GM19468 (cell line): ENCODE measurements at regions not wholly inside any gene's neighbourhood (a gene's known extent, or its start where the extent isn't known, plus 50 kb on each side); places are given as distances from the start of the nearest gene placed in this dataset.

Experiments used
- ATAC-seq: cut with Tn5 transposase; IDR thresholded peaks from one replicate; pipeline ENCODE4 v1.9.1; 2021; ENCODE audit warnings: mild to moderate bottlenecking, moderate library complexity, moderate number of reproducible peaks; ENCODE audit not compliant: unreplicated experiment; ENCODE audit errors: extremely low read depth

DNA sequence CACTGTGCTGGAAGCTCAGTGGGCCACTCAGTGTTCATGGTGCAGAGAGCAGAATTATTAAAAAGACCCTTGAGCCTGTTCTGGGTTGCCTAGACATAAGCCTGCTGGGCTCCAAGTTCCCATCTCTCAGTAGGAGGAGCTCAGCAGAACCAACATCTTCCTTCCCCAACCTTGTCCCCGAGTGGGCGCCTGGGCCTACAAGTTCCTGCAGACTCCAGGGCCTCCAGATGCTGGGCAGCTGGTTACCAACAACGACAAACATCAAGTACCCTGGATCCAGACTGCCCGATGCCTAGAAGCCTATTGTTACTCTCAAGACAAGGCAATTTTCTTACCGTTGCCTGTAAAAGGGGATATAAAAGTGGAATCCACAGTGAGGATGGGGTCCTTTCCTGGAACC lies 214.2 kb downstream of the HAUS1 start:
- ATAC-seq, result no peak

DNA sequence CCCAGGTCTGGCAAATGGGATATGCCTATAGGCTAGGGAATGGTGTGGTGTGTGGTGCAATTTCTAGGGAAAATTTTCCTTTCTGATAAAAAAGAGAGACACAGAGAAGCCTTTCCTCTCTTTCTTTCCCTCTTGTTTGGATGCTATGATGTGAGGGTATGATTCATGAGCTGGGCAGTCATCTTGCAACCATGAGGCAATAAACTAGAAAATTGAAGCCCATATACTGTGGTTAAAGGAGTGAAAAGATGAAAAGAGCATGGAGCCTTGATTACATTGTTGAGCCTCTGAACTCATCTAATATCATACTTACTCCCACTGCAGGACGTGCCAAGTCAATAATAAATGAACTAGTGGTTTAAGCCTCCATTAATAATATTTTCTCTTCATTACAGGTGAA lies 215.6 kb downstream of the HAUS1 start:
- ATAC-seq, result no peak

DNA sequence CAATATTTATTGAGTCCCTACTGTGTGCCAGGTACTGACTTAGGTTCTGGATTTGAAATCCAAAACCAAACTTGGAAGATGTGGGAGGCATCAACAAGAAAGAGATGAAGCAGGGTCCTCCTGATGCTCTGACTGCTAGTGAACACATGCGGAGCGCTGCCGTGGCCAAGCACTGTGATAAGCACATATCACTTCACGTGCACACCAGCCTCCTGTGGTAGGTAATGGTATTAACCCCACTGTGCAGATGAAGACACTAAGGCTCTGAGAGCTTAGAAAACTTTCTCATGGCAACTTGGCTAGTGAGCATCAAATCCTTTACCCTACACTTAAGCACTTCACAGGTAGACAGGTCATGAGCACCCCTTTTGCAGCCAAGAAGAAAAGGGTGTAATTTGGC lies 216.1 kb downstream of the HAUS1 start:
- no peak for ATAC-seq

DNA sequence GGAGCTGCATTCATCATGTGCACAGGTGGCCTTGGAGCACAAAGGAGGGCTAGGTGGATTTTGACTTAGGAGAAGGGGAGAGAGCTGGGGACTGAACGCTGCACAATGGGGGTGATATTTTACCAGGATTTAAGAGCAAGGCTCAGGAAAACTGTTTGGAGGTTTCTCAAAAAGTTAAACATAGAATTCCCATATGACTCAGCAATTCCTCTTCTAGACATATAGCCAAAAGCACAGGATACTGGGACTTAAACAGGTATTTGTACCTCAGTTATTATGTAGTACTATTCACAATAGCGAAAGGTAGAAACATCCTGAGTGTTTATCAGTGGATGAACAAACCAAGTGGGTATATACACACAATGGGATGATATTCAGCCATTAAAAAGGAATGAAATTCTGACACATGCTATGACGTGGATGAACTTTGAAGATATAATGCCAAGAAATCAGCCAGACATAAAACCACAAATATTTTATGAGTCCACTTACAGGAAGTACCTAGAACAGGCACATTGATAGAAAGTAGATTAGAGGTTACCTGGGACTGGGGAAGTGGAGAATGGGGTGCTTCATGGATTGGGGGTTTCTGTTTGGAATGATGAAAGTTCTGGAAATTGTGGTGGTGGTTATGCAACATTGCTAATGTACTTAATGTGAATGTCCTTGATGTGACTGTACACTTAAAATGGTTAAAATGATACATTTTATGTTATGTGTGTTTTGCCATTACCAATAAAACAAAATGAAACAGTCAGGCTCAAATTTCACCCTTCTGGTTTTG lies 216.9 kb downstream of the HAUS1 start:
- no peak for ATAC-seq

DNA sequence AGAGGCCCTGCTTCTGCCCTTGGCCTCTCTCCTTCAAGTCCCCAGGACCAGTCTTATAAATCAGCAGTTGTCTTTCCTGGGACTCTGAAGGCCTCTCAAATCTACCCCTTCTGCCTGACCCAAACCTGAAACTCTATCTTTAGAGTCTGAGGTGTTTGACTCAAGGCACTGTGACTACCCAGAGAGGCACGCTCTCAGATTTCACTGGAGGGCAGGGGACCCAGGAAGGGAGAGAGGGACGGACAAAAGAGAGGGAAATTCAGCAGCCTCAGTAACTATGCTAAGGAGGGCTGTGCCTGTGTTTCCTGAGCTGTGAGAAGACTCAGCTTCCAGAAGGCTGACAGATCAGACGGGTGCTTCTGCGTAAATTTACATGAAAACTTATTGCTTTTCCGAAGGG lies 217.8 kb downstream of the HAUS1 start:
- no peak for ATAC-seq

DNA sequence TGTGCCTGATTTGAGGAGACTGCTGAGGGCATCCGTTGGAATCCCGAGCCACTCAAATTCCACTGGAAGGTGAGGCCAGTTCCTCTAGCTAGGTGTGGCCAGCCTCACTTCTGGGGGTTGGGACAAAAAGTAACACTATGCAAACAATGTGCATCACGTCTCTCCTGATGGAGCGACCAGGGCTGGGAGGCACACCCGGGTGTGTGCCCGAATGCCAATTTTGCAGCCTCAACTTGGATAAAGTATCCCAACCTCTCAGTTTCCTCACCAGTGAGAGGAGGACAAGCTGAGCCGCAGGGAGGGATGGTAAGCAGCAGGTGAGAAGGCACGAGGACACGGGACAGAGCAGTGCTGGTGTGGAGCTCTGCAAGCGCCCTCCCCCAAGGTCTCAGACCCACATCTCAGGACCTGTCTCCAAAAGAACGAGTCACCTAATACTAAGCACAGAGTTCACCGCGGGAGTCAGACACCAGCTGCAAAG lies 218.3 kb downstream of the HAUS1 start:
- ATAC-seq, result no peak

DNA sequence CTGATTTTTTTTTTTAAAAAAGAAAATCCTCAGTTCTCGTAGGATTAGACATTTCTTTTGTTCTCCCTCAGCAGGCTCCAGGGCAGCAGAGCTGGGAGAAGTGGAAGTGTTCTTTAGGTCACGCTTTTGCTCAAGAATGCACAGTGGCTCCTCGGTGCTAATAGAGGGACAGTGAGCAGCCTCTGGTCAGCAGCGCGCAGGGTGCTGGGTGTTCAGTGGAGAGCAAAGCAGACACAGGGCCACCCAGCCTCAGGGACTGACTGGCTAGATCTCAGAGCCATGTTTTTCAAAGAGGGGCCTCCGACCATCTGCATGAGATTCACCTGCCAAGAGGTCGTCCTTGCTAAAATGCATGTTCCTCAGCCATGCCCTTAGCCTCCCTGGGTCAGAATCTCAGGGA lies 218.8 kb downstream of the HAUS1 start:
- ATAC-seq, result no peak

DNA sequence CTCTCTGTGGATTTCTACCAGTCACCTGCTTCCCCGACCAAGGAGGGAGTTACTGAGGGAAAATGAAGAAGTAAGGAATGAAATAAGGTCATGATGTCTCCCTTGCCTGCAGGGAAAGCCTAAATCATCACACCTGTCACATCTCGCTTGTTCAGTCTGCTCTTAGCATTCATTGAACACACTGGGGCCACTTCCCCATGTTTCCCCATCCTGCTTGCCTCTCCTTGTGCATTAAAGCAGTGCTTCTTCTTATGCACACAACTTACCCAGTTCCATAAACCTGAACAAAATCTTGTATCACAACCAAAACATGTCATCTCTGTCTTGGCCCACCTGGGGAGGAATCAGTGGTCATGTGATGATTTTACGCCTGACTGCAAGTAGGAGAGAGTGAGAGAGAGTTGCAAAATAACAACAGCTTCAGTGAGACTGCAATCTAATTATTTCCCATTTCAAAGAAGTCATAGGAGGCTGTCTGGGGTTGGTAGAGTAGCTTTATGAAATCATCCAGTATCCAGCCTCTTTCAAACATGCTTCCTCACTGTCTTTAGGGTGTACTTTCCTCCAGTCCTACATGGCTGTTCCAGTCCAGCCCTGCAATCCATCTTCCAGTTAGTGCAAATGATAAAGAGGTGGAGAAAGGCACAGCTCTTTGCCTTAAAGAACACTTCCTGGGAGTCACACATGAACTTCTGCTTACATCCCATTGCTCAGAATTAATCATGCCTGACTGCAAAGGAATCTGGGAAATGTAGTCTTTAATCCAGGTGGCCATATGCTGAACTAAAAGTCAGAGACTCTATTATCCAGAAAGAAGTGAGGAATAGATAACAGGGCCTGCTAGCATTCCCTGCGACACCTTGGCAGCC lies 220.1 kb downstream of the HAUS1 start:
- no peak for ATAC-seq

DNA sequence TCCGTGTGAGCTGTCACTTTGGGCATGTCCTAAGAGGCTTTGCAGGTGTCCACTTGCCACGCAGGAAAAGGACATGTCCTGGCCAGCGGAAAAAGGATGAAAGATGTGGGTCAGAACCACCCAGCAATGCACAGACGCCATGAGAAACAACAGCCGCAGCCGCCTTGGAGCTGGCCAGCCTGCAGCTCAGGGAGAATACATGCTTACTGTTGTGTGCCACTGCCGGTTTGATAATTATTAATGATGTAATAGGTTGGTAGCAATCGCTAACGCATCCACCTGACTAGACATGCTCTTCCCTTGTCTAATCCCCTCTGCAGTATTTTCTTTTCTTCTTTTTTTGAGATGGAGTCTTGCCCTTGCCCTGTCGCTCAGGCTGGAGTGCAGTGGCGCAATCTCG lies 221.7 kb downstream of the HAUS1 start:
- ATAC-seq, result no peak

DNA sequence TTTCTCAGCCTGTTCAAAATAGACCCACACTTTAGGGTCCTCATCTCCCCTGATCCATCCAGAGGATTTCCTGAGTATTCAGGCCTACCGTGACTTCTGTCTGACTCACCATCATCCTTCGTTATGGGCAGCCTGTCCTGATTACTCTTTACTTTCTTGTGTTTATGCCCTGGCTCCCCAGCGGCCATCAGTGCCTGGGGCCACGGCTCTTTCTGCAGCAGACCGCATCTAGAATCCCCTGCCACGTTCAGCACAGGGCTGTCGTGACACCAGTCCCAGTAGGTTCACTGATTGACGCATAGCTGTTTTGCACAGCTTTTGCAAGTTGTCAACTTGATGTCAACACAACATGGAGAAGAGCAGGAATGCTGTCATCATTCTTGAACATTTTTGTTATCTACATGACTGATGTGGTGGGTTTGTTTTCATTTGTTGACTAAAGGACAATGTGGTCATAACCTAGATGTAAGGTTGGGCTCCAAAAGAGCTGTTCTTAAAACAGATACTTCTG lies 225.6 kb downstream of the HAUS1 start:
- no peak for ATAC-seq

DNA sequence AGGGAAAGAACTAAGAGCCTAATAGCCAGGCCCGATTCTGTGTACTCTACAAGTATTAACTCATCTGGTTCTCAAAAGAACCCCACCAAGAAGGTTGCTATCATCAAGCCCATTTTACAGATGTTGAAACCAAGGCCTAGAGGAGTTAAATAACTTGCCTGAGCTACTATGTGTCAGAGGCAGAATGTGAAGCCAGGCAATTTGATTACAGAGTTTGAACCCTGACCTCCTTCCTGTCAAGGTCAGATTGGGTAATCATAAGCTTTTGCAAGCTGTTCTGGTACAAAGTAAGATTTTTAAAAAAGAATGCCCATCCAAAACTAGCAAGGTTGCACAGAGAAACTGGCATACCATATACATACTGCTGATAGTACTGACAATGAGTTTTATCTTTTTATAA lies 227.1 kb downstream of the HAUS1 start:
- ATAC-seq, result no peak

DNA sequence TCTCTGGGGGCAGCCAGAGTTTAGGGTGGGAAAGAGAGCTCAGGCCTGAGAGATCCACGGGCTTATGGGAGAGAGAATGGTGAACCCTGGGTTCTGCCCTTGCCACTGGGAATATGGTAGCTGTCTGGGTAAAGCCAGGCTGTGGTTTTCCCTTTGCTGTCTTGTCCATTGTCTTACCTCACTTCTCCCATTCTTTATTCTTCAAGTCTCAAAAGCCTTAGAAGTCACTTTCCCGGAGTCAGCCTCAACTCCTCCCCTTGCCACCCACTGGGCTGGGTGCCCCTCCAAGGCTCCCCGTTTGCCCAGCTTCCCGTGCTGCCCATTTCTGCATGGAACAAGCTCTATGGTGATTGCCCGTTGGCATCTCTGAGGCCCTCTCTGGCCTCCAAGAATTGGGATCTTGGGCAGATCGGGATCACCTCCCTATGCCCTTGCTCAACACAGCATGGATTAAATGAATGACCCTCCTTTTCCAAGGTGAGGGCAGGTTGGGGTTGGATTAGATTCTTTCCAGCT lies 228.2 kb downstream of the HAUS1 start:
- no peak for ATAC-seq

DNA sequence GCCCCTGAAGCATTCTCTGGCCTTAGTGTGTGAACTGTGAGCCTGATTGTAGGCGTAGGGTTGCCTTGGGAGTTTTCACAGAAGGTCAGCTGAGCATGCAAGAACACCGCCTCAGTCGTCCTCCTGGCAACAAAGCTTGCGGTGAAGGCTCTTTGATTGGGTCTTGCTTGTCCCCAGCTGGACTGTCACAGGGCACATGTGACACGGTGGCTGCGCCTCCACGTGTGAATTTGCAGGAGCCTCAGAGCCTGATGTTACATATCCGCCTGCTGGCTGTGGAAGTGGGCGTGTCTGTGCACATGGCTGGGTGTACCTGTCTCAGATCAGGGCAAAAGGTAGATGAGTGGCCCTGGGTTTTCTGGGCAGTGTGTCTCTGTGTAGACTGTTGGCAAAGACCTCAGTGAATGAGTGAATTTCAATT lies 228.7 kb downstream of the HAUS1 start:
- ATAC-seq, result no peak

DNA sequence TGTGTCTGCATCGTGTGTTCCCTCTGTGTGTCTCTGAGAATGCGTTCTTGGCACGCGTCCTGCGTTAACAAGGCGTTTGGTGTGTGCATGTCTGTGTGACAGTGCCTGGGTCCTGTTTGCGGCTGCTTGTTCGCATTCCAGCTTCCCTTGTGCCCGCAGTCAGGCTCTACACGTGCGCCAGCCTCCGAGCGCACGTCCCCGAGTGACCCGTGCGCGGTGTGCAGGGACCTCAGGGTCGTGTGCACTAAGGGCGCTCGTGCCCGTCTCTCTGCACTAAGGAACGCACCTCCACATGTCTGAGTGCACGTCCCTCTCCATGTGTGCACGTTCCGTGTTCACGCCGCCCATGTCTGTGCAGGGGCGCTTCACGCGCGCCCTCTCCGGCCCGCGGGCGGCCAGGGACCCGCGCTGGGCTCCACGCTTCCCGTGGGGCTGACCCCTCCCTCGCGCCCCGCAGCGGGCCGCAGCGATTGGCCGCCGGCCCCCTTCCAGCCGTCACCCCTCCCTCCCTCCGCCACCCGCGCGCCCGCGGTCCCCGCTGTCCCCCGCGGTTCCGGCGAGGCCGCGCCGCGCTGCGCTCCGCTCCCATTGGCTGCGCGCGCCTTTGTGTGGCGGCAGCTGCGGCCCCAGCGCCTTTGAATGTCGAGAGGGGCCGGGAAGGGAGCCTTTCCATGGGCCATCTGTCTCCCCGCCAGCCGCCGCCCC lies 229.4 kb downstream of the HAUS1 start:
- no peak for ATAC-seq

DNA sequence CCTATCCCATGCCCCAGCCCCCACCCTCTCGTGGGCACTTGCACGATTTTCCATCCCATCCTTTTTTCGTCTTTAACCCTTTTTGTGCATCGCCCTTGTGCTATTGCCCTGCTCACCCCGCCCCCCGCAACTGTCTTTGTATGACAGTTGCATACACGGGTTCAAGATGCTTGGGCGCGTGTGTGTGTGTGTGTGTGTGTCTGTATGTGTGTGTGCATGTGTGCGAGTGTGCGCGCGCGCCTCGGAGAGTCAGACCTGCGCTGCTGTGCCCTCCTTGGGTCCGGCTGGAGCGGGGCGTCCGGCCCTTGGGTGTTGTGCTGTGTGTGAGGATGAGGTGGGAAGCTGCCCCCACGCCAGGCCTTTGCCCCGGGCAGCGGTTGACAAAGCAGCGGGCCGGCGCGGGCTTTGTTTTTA lies 230.7 kb downstream of the HAUS1 start:
- ATAC-seq, result no peak

DNA sequence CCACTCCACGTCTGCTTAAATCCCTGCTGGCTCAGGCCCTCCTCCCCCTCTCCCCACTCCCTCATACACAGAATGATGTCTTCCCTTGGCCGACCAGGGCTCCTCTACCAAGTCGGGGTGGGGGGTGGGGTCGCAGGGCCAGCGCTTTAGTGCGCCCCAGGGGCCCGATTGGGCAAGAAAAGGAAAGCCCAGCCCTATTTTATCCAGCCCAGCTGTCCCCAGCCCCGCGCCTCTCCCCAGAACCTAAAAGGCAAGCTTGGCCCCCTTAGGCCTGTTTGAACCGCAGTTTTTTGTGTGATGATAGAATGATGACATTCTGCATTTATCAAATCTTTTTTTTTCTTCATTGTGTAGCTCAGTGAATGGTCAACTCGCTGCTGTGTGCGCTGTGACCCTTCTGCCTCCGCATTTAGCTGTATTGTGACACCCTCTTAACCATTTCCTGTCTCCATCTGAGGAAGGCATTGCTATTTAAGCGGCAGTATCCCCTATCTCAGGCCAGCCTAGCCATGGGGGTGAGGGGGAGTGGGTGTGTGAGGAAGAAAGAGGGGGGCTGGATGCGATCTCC lies 231.4 kb downstream of the HAUS1 start:
- ATAC-seq, result no peak

DNA sequence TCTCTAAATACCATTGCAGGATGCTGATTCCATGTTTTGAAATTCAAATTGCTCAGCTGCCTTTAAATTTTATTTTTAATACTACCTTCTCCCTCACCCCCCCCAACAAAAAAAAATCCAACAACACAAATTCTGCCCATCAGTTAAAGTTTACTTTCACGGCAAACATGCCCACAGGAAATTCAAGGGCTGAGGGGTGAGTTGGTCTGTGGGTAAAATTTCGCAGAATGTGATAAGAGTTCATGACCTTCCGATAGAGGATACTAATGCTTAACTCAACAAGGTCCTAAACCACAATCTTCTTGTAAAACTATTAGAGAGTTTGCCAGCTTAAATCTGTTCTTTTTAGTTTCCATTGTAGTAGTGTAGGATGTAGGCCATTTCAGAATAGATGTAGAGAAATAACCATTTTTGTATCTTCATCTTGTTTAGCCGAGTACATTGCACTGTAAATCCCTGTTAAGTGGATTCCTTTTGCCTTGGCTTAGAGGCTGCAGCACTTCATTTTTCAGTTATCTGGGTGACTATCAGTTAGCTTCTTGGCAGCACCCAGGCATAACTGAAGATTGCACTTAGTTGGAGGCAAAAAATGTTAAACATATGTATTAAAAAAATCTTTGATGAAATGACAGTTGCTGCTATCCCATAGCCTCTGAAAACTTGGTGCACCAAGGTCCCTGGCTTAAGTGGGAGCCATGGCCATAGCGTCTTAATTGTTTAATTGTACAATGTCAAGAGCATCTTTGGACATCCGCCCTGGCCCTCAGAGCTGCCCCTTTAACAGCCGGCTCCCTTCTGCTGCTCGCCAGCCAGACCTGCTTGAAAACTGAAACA lies 232.3 kb downstream of the HAUS1 start:
- no peak for ATAC-seq

DNA sequence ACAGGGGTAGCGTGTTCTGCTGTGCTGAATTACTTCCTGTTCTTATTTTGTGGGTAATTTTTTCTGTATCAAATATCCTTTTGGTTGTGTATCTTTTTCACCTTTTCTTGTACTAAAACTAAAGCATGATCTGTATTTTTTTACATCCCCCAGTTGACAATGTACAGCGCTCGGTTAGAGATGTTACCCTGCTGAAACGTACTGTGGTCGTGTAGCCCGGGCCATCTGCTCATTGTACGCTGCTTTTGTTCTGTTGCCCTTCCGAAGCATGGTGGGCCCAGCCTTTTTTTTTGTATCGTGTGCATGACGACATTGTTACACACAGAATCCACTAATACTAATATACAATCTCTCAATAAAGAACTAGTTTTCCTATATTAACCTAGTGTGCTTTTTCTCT lies 233.1 kb downstream of the HAUS1 start:
- ATAC-seq, result no peak

DNA sequence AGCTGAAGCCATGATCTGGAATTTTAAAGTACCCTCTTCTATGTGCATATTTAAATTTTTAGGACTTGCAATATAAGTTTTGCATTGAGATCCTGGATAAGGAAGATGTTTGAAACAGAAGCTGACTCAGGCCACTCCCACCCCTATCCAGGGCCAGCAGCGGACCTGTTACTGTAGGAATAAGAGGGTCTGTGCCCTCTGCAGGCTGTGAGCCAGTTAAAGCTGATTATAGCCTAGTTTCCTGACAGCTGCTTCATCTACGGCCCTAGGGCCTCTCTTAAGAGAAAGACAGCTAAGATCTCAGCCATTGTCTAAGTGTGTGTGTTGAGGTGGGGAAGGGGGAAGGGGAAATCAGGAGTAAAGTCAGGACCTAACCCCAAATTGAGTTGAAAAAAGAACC lies 234.0 kb downstream of the HAUS1 start:
- no peak for ATAC-seq
